ENCODE measurements at regions not wholly inside any gene's neighbourhood (a gene's known extent, or its start where the extent isn't known, plus 50 kb on each side); places are given as distances from the start of the nearest gene placed in this dataset.

- Histone ChIP-seq H3K36me3 (ENCODE audit: low read depth) (no peaks in the 10 kb centered on the region), H3K9me3 (ENCODE audit: severe bottlenecking) (peaks cover 2% of the 10 kb centered on the region), H3K4me1 (ENCODE audit: insufficient read depth, poor library complexity, severe bottlenecking) (no peaks in the 10 kb centered on the region), H3K4me3 (ENCODE audit: severe bottlenecking) (no peak overlapping the region), H3K27me3 (ENCODE audit: insufficient read depth, poor library complexity, severe bottlenecking) (no peaks in the 10 kb centered on the region), H3K27ac (ENCODE audit: poor library complexity, severe bottlenecking) (no peak overlapping the region)
- TF ChIP-seq, protein P1, sequence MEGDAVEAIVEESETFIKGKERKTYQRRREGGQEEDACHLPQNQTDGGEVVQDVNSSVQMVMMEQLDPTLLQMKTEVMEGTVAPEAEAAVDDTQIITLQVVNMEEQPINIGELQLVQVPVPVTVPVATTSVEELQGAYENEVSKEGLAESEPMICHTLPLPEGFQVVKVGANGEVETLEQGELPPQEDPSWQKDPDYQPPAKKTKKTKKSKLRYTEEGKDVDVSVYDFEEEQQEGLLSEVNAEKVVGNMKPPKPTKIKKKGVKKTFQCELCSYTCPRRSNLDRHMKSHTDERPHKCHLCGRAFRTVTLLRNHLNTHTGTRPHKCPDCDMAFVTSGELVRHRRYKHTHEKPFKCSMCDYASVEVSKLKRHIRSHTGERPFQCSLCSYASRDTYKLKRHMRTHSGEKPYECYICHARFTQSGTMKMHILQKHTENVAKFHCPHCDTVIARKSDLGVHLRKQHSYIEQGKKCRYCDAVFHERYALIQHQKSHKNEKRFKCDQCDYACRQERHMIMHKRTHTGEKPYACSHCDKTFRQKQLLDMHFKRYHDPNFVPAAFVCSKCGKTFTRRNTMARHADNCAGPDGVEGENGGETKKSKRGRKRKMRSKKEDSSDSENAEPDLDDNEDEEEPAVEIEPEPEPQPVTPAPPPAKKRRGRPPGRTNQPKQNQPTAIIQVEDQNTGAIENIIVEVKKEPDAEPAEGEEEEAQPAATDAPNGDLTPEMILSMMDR (IDR thresholded peaks at IDR 0.05; ENCODE audit: poor library complexity, severe bottlenecking): no peak
- no peak for DNase-seq (ENCODE audit: low spot score)
- no peak for ATAC-seq (ENCODE audit: low read depth)
Measured at GRCh38 chr15:35680951-35681350, 135.0 kb upstream of the DPH6 start.

- H3K27me3 ChIP-seq (ENCODE audit: insufficient read depth, poor library complexity, severe bottlenecking): no peaks in the 10 kb centered on the region
- H3K27ac ChIP-seq (ENCODE audit: poor library complexity, severe bottlenecking): no peak overlapping the region
- ATAC-seq (ENCODE audit: low read depth) (no peak), DNase-seq (ENCODE audit: low spot score) (no peak)
- peaks cover 2% of the 10 kb centered on the region for H3K9me3 ChIP-seq (ENCODE audit: severe bottlenecking)
- no peak overlapping the region for H3K4me3 ChIP-seq (ENCODE audit: severe bottlenecking)
- no peaks in the 10 kb centered on the region for H3K4me1 ChIP-seq (ENCODE audit: insufficient read depth, poor library complexity, severe bottlenecking)
- H3K36me3 ChIP-seq (ENCODE audit: low read depth): no peaks in the 10 kb centered on the region
- TF ChIP-seq, protein P1 (IDR thresholded peaks at IDR 0.05; ENCODE audit: poor library complexity, severe bottlenecking): no peak
Measured at GRCh38 chr15:35686347-35686746, 140.4 kb upstream of the DPH6 start.

DNA sequence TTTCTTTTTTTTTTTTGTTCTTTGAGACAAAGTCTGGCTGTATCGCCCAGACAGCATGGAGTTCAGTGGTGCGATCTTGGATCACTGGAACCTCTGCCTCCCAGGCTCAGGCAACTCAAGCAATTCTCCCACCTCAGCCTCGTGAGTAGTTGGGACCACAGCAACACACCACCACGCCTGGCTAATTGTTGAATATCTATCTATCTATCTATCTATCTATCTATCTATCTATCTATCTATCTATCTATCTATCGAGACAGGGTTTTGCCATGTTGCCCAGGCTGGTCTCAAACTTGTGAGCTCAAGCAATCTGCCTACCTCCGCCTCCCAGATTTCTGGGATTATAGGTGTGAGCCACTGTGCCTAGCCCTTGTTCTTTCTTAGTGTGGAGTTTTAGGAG is 143.3 kb upstream of the DPH6 start:
- no peak overlapping the region for H3K27ac ChIP-seq (ENCODE audit: poor library complexity, severe bottlenecking)
- H3K4me1 ChIP-seq (ENCODE audit: insufficient read depth, poor library complexity, severe bottlenecking): peaks cover 13% of the 10 kb centered on the region
- TF ChIP-seq, protein P1 (IDR thresholded peaks at IDR 0.05; ENCODE audit: poor library complexity, severe bottlenecking): no peak
- H3K9me3 ChIP-seq (ENCODE audit: severe bottlenecking): no peaks in the 10 kb centered on the region
- no peaks in the 10 kb centered on the region for H3K36me3 ChIP-seq (ENCODE audit: low read depth)
- H3K4me3 ChIP-seq (ENCODE audit: severe bottlenecking): no peak overlapping the region
- ATAC-seq (ENCODE audit: low read depth) (no peak), DNase-seq (ENCODE audit: low spot score) (no peak)
- no peaks in the 10 kb centered on the region for H3K27me3 ChIP-seq (ENCODE audit: insufficient read depth, poor library complexity, severe bottlenecking)

DNA sequence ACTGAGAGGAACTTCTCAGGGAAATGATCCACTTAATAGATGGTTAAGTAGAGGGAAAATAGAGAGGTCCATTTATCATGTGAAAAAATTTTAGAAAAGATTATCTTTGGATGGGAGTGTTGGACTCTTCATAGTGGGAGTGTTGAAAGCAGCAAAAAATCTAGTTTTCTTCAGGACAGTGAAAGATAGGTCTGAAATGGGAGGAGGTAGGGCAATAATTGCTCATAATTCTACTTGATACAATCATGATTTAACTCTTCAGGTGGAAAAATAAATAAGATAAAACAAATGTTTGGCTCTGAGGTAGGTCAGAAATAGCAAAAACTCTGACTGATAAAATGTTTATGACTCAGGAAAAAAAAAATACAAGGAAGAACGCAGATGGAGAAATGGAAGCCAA is 144.1 kb upstream of the DPH6 start:
- Histone ChIP-seq H3K4me3 (ENCODE audit: severe bottlenecking) (no peak overlapping the region), H3K36me3 (ENCODE audit: low read depth) (no peaks in the 10 kb centered on the region), H3K27me3 (ENCODE audit: insufficient read depth, poor library complexity, severe bottlenecking) (no peaks in the 10 kb centered on the region), H3K4me1 (ENCODE audit: insufficient read depth, poor library complexity, severe bottlenecking) (peaks cover 13% of the 10 kb centered on the region), H3K9me3 (ENCODE audit: severe bottlenecking) (no peaks in the 10 kb centered on the region), H3K27ac (ENCODE audit: poor library complexity, severe bottlenecking) (no peak overlapping the region)
- DNase-seq (ENCODE audit: low spot score) (no peak), ATAC-seq (ENCODE audit: low read depth) (no peak)
- TF ChIP-seq, protein P1 (IDR thresholded peaks at IDR 0.05; ENCODE audit: poor library complexity, severe bottlenecking): no peak

DNA sequence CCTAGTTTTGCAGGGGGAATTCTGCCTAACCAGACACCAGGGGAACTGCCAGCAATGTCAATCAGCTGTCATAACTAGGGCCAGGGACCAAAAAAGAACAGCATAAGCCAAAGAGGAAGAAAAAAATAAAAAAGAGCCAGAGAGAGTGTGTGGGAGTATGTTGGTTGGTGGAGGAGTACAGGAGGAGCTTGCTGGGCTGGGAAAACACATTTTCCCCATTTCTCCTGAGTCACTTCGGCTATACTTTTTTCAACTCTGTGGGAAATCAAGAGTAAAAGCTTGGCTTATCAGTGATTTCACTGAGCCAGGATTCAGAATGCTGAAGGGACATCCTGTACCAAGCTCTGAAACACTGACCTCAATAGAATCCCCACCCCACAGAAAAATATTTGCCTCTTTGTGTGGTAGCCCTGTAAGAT is 144.7 kb upstream of the DPH6 start:
- peaks cover 14% of the 10 kb centered on the region for H3K4me1 ChIP-seq (ENCODE audit: insufficient read depth, poor library complexity, severe bottlenecking)
- H3K27me3 ChIP-seq (ENCODE audit: insufficient read depth, poor library complexity, severe bottlenecking): no peaks in the 10 kb centered on the region
- no peak overlapping the region for H3K4me3 ChIP-seq (ENCODE audit: severe bottlenecking)
- no peak for ATAC-seq (ENCODE audit: low read depth)
- H3K36me3 ChIP-seq (ENCODE audit: low read depth): no peaks in the 10 kb centered on the region
- no peak for DNase-seq (ENCODE audit: low spot score)
- H3K9me3 ChIP-seq (ENCODE audit: severe bottlenecking): no peaks in the 10 kb centered on the region
- TF ChIP-seq, protein P1 (IDR thresholded peaks at IDR 0.05; ENCODE audit: poor library complexity, severe bottlenecking): no peak
- H3K27ac ChIP-seq (ENCODE audit: poor library complexity, severe bottlenecking): no peak overlapping the region
